ENCODE measurements at regions not wholly inside any gene's neighbourhood (a gene's known extent, or its start where the extent isn't known, plus 50 kb on each side); places are given as distances from the start of the nearest gene placed in this dataset.

- DNase-seq (ENCODE audit: low spot score) = no peak
Measured at GRCh38 chr2:120881981-120882788, 146.5 kb downstream of the GLI2 start.

- DNase-seq (ENCODE audit: low spot score) = no peak
Measured at GRCh38 chr2:120883607-120884440, 148.2 kb downstream of the GLI2 start.

- DNase-seq (ENCODE audit: low spot score) = no peak
Measured at GRCh38 chr2:120884472-120885290, 149.0 kb downstream of the GLI2 start.

GRCh38 chr2:120885321-120885720 lies 149.7 kb downstream of the GLI2 start:
- no peak for DNase-seq (ENCODE audit: low spot score)

GRCh38 chr2:120885749-120886148 lies 150.1 kb downstream of the GLI2 start:
- DNase-seq (ENCODE audit: low spot score) = no peak

- DNase-seq (ENCODE audit: low spot score) = no peak
Measured at GRCh38 chr2:120886534-120887319, 151.1 kb downstream of the GLI2 start.

GRCh38 chr2:120887320-120887697 lies 151.6 kb downstream of the GLI2 start:
- no peak for DNase-seq (ENCODE audit: low spot score)

GRCh38 chr2:120887741-120888231 lies 152.1 kb downstream of the GLI2 start:
- no peak for DNase-seq (ENCODE audit: low spot score)

GRCh38 chr2:120888851-120889250 lies 153.2 kb downstream of the GLI2 start:
- no peak for DNase-seq (ENCODE audit: low spot score)

- DNase-seq (ENCODE audit: low spot score) = no peak
Measured at GRCh38 chr2:120889936-120890335, 154.3 kb downstream of the GLI2 start.

GRCh38 chr2:120890566-120891360 lies 155.1 kb downstream of the GLI2 start:
- DNase-seq (ENCODE audit: low spot score) = no peak

- DNase-seq (ENCODE audit: low spot score) = no peak
Measured at GRCh38 chr2:120892271-120892966, 156.8 kb downstream of the GLI2 start.

- no peak for DNase-seq (ENCODE audit: low spot score)
Measured at GRCh38 chr2:120892967-120893667, 157.4 kb downstream of the GLI2 start.

GRCh38 chr2:120893811-120894584 lies 158.3 kb downstream of the GLI2 start:
- no peak for DNase-seq (ENCODE audit: low spot score)

GRCh38 chr2:120894966-120895365 lies 159.3 kb downstream of the GLI2 start:
- DNase-seq (ENCODE audit: low spot score) = no peak

- no peak for DNase-seq (ENCODE audit: low spot score)
Measured at GRCh38 chr2:120896126-120896525, 160.5 kb downstream of the GLI2 start.

GRCh38 chr2:120896901-120897300 lies 161.2 kb downstream of the GLI2 start:
- no peak for DNase-seq (ENCODE audit: low spot score)

- no peak for DNase-seq (ENCODE audit: low spot score)
Measured at GRCh38 chr2:120897399-120897798, 161.7 kb downstream of the GLI2 start.

GRCh38 chr2:120898496-120898895 lies 162.8 kb downstream of the GLI2 start:
- DNase-seq (ENCODE audit: low spot score) = no peak
